Natural killer cell (primary cell): ENCODE measurements at regions not wholly inside any gene's neighbourhood (a gene's known extent, or its start where the extent isn't known, plus 50 kb on each side); places are given as distances from the start of the nearest gene placed in this dataset.

Experiments used
- ATAC-seq, 3 donors: fragments of 150-1000 bp in 2 of 3; fragments of 200-7000 bp in 1 of 3; cut with Tn5 transposase; 1 replicate in 1 of 3; 2 replicates in 2 of 3; pipeline ENCODE4 v1.10.0; 2021; ENCODE audit warnings: mild to moderate bottlenecking in 2 of 3, moderate library complexity in 2 of 3
- DNase-seq, 2 donors: peaks; one replicate each; pipeline versions ENCODE4 v3.0.0 to v3.0.0-alpha.2; 2013 to 2021; ENCODE audit warnings: mixed read lengths in 1 of 2
- H3K27ac ChIP-seq: one replicate; pipeline ENCODE4 v1.5.1; 2013; ENCODE audit warnings: mild to moderate bottlenecking, low read length
- H3K27me3 ChIP-seq: one replicate; pipeline ENCODE4 v1.6.1; 2013; ENCODE audit warnings: low read length; ENCODE audit not compliant: control insufficient read depth, insufficient read depth
- H3K36me3 ChIP-seq: one replicate; pipeline ENCODE4 v1.6.1; 2013; ENCODE audit warnings: low read length; ENCODE audit not compliant: control insufficient read depth, insufficient read depth
- H3K4me1 ChIP-seq: one replicate; pipeline ENCODE4 v1.6.1; 2013; ENCODE audit warnings: low read length; ENCODE audit not compliant: control insufficient read depth, insufficient read depth
- H3K4me3 ChIP-seq: one replicate; pipeline ENCODE4 v1.5.1; 2013; ENCODE audit warnings: low read length
- H3K9me3 ChIP-seq: one replicate; pipeline ENCODE4 v1.6.1; 2013; ENCODE audit warnings: low read length; ENCODE audit not compliant: control insufficient read depth, insufficient read depth
- H3K27ac Mint-ChIP-seq, 2 donors: one replicate each; pipeline ENCODE4 v1.8.0; 2022; ENCODE audit warnings: mild to moderate bottlenecking in 2 of 2, mixed read lengths in 2 of 2, moderate library complexity in 1 of 2
- H3K27me3 Mint-ChIP-seq, 2 donors: one replicate each; pipeline ENCODE4 v1.8.0; 2022; ENCODE audit warnings: low read depth in 2 of 2, mixed read lengths in 2 of 2
- H3K36me3 Mint-ChIP-seq: one replicate; pipeline ENCODE4 v1.8.0; 2022; ENCODE audit warnings: mixed read lengths
- H3K4me1 Mint-ChIP-seq, 2 donors: one replicate each; pipeline ENCODE4 v1.8.0; 2022; ENCODE audit warnings: mixed read lengths in 2 of 2
- H3K4me3 Mint-ChIP-seq: one replicate; pipeline ENCODE4 v1.8.0; 2022; ENCODE audit warnings: mild to moderate bottlenecking, moderate library complexity, mixed read lengths
- H3K9me3 Mint-ChIP-seq, 2 donors: one replicate each; pipeline ENCODE4 v1.8.0; 2022; ENCODE audit warnings: mixed read lengths in 2 of 2
- WGBS: methylation state at CpG from one replicate; pipeline ENCODE4 v1.1.7; 2013; ENCODE audit warnings: missing lambda C conversion rate; ENCODE audit not compliant: insufficient coverage; 5-methylcytosine and 5-hydroxymethylcytosine counted together
- intact Hi-C: fragments of 100-400 bp; cut with micrococcal nuclease; formaldehyde crosslinking; loops from one replicate; pipeline ENCODE4 v1.14.2; 2022
- TF ChIP-seq, protein P1 (sequence below): fragments of 200-600 bp; IDR thresholded peaks from one replicate; pipeline ENCODE4 v1.8.0; 2022; ENCODE audit warnings: antibody characterized with exemption

GRCh38 chr4:96654045-96654444 is 814.2 kb downstream of the PDHA2 start:
- DNase-seq = no peak
- intact Hi-C loops = no loop called here
- Histone ChIP-seq H3K9me3 (peaks cover 13% of the 10 kb centered on the region), H3K4me1 (no peaks in the 10 kb centered on the region), H3K36me3 (no peaks in the 10 kb centered on the region), H3K27ac (no peak overlapping the region), H3K27me3 (no peaks in the 10 kb centered on the region), H3K4me3 (no peak overlapping the region)
- peaks cover 5 to 12% of the 10 kb centered on the region in 2 donors for H3K9me3 Mint-ChIP-seq
- 87% methylated on average over 6 of the region's 6 CpGs for WGBS
- TF ChIP-seq, protein P1, sequence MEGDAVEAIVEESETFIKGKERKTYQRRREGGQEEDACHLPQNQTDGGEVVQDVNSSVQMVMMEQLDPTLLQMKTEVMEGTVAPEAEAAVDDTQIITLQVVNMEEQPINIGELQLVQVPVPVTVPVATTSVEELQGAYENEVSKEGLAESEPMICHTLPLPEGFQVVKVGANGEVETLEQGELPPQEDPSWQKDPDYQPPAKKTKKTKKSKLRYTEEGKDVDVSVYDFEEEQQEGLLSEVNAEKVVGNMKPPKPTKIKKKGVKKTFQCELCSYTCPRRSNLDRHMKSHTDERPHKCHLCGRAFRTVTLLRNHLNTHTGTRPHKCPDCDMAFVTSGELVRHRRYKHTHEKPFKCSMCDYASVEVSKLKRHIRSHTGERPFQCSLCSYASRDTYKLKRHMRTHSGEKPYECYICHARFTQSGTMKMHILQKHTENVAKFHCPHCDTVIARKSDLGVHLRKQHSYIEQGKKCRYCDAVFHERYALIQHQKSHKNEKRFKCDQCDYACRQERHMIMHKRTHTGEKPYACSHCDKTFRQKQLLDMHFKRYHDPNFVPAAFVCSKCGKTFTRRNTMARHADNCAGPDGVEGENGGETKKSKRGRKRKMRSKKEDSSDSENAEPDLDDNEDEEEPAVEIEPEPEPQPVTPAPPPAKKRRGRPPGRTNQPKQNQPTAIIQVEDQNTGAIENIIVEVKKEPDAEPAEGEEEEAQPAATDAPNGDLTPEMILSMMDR = no peak
- H3K36me3 Mint-ChIP-seq = no peaks in the 10 kb centered on the region
- no peaks in the 10 kb centered on the region for H3K4me1 Mint-ChIP-seq
- no peak overlapping the region for H3K4me3 Mint-ChIP-seq
- no peak overlapping the region for H3K27ac Mint-ChIP-seq
- ATAC-seq = no peak
- H3K27me3 Mint-ChIP-seq = no peaks in the 10 kb centered on the region

- H3K4me3 ChIP-seq = no peak overlapping the region
- intact Hi-C loops = no loop called here
- no CpG with 5 or more reads among the region's 2 CpGs for WGBS
- no peaks in the 10 kb centered on the region for H3K9me3 ChIP-seq
- H3K27me3 ChIP-seq = no peaks in the 10 kb centered on the region
- Mint-ChIP-seq H3K27ac (no peak overlapping the region), H3K27me3 (no peaks in the 10 kb centered on the region), H3K4me3 (no peak overlapping the region), H3K9me3 (peaks cover 12 to 19% of the 10 kb centered on the region in 2 donors), H3K4me1 (no peaks in the 10 kb centered on the region), H3K36me3 (no peaks in the 10 kb centered on the region)
- H3K4me1 ChIP-seq = no peaks in the 10 kb centered on the region
- H3K36me3 ChIP-seq = no peaks in the 10 kb centered on the region
- DNase-seq = no peak
- no peak overlapping the region for H3K27ac ChIP-seq
- ATAC-seq = no peak
- TF ChIP-seq, protein P1 = no peak
Observed at GRCh38 chr4:96670381-96670780, 830.5 kb downstream of the PDHA2 start.

GRCh38 chr4:96675416-96675815 is 835.5 kb downstream of the PDHA2 start:
- Histone ChIP-seq H3K4me3 (no peak overlapping the region), H3K36me3 (no peaks in the 10 kb centered on the region), H3K27me3 (no peaks in the 10 kb centered on the region), H3K9me3 (no peaks in the 10 kb centered on the region), H3K4me1 (no peaks in the 10 kb centered on the region), H3K27ac (no peak overlapping the region)
- no peaks in the 10 kb centered on the region for H3K4me1 Mint-ChIP-seq
- H3K9me3 Mint-ChIP-seq = peaks cover 15 to 17% of the 10 kb centered on the region in 2 donors
- no peak overlapping the region for H3K27ac Mint-ChIP-seq
- TF ChIP-seq, protein P1 = no peak
- 86% methylated on average over 1 of the region's 1 CpG for WGBS
- H3K36me3 Mint-ChIP-seq = no peaks in the 10 kb centered on the region
- no peak overlapping the region for H3K4me3 Mint-ChIP-seq
- no peaks in the 10 kb centered on the region for H3K27me3 Mint-ChIP-seq
- intact Hi-C loops = no loop called here
- ATAC-seq = no peak
- no peak for DNase-seq

DNA sequence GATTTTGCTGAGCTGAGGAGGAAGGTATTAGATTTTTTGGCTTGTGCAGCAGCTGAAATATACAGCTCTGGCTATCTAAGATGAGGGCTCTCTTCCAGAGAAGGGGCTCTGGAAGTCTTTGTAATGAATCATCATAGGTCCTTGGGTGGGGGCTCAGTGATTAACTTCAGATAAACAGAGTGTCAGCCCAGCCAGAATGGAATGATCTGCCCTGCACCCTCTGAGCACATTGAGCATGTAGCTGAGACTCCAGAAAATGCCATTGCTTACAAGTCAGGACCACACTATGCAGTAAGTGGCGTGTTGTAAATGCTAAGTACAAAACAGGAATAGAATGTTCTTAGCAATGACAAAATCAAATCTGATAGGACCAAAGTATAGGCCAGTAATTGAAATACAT is 836.0 kb downstream of the PDHA2 start:
- H3K27ac Mint-ChIP-seq = no peak overlapping the region
- Histone ChIP-seq H3K4me3 (no peak overlapping the region), H3K4me1 (no peaks in the 10 kb centered on the region), H3K9me3 (no peaks in the 10 kb centered on the region), H3K27ac (no peak overlapping the region), H3K36me3 (no peaks in the 10 kb centered on the region), H3K27me3 (no peaks in the 10 kb centered on the region)
- WGBS = 94% methylated on average over 1 of the region's 1 CpG
- H3K4me3 Mint-ChIP-seq = no peak overlapping the region
- TF ChIP-seq, protein P1 = no peak
- DNase-seq (no peak), ATAC-seq (no peak)
- no peaks in the 10 kb centered on the region for H3K27me3 Mint-ChIP-seq
- H3K9me3 Mint-ChIP-seq = peaks cover 15 to 17% of the 10 kb centered on the region in 2 donors
- no peaks in the 10 kb centered on the region for H3K36me3 Mint-ChIP-seq
- H3K4me1 Mint-ChIP-seq = no peaks in the 10 kb centered on the region
- intact Hi-C loops = no loop called here
